HS-27A (cell line): ENCODE measurements at regions not wholly inside any gene's neighbourhood (a gene's known extent, or its start where the extent isn't known, plus 50 kb on each side); places are given as distances from the start of the nearest gene placed in this dataset.
"Not testable (repeated sequence)": the region's sequence is repeated elsewhere in the genome, so short reads cannot be mapped to it uniquely, and the experiment has no call there.

Source experiments
- DNase-seq: peaks from one replicate; pipeline ENCODE4 v3.0.0-alpha.2; 2012; ENCODE audit warnings: low read depth, missing footprints

DNA sequence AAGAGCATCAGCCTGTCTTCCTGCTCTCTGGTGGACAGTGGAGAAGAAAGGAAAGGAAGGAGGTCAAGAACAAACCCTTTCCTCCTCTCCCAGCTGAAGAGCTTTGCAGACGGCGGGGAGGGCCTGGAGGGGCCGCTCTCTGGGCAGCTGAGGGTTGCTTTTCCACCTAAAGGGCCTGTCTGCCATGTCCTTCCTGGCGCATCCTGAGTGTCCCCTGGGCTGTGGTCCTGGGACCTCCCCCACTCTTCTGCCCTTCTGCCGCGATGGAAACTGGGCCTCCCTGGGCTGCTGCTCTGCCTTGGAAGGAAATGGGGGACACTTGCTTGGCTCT lies 107.0 kb downstream of the ETS2 start:
- DNase-seq = no peak

- no peak for DNase-seq
Observed at GRCh38 chr21:38912102-38912629, 106.4 kb downstream of the ETS2 start.

- no peak for DNase-seq
Observed at GRCh38 chr21:38911484-38912101, 105.9 kb downstream of the ETS2 start.

- no peak for DNase-seq
Observed at GRCh38 chr21:38910390-38911067, 104.8 kb downstream of the ETS2 start.

DNA sequence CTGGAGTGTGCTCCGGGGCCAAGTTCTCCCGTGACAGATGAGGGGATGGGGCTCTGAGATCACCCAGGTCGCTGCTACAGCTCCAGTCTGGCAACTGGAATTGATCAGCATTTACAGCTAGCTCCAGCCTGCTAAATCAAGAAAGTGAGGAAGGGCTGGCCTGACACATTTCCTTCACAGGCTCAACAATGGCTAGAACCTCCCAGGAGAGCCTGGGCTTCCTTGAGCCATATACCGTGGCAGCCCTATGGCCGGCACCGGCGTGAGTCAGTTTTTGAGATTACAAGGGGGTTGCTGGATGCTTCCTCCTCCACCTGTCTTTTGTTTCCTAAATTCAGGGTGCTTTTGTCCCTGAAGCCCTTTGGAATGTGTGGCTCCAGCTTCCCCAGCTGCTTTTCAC lies 104.2 kb downstream of the ETS2 start:
- DNase-seq = no peak

GRCh38 chr21:38909109-38909508 lies 103.4 kb downstream of the ETS2 start:
- DNase-seq = no peak

GRCh38 chr21:38908537-38908936 lies 102.8 kb downstream of the ETS2 start:
- DNase-seq = no peak

DNA sequence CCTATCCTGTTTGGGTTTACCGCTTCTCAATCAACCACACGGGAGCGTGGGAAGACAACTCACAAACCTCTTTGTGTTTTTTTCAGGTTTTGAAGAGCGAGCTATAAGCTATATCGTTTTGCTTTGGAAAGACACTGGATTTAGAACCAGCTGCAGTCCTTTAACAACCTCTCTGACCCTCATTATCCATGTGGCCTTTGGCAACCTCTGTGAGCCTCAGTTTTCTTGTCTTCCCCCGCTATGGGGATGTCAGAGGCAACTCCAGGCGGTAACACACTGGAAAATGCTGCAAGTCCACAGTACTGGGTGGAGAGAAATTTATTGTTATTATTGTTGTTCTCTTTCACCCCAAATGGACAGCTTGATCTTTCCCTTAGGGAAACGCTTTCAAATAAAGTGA lies 100.0 kb downstream of the ETS2 start:
- DNase-seq = no peak

DNA sequence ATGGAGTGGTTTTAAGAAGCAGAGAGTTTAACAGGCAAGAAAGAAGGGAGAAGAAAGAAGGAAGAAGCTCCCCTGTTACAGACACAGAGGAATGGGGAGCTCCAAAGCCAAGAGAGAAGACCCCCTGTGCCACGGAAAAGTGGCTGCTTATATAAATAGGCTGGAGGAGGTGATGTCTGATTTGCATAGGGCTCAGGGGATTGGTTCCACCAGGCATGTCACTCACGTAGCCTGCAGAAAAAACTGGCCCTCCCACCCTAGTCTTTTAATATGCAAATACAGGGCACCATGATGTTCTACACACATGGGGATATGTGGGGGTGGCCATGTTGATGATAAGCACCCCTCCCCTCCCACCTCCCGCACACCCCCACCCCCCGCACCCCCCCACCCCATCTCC lies 99.6 kb downstream of the ETS2 start:
- no peak for DNase-seq

- DNase-seq = no peak
Observed at GRCh38 chr21:38903690-38904139, 98.0 kb downstream of the ETS2 start.

DNA sequence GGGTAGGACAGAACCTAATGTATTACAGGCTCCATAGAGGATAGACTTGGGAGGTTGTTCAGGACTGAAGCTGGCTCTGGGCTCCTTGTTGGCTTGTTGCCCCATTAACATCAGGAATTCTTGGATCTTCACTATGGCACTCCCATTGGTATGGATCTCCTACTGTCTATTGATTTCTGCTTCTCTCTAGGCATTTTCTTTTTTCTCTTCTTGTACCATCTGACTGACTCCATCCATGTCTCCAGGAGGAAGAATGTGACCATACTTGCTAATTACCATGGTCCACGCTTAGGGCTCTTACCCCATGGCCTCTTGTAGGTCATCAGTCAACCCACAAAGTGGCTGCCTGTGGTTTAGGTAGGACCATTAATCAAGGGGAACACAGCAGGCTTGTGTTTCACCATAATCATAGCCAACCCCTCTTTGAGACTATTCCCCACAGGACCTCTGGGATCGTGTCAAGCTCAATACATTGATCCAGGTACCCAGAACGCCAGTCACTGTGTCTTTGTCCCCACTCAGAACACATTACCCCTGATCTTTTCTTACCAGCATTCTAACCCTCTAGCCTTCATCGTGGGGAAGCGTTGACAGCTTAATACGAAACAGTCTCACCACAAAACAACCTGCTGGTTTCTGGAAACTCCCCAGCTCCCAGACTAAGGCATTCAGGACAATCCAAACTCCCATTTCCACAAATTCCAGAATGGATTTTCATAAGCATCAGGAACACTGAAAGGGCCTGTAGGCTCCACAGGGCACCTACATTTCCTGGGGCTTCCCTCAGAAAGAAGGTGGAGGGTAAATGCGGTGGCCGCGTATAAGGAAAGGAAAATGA lies 97.1 kb downstream of the ETS2 start:
- DNase-seq = no peak

DNA sequence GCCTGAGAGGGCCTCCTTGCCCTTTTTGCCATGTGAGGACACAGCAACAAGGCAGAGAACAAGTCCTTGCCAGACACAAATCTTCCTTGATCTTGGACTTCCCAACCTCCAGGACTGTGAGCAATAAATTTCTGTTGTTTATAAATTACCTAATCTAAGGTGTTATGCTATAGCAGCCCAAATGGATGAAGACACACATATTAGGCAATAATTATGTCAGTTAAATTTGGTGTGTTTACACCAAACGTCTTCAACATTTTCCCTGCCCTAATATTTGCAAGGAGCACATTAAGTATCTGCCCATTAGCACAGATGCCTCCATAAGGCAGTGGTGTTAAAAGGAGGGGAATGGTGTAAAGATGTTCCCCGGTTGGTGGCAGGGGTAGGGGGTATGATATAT lies 94.8 kb downstream of the ETS2 start:
- no peak for DNase-seq

GRCh38 chr21:38899985-38900384 lies 94.3 kb downstream of the ETS2 start:
- not testable (repeated sequence) for DNase-seq

DNA sequence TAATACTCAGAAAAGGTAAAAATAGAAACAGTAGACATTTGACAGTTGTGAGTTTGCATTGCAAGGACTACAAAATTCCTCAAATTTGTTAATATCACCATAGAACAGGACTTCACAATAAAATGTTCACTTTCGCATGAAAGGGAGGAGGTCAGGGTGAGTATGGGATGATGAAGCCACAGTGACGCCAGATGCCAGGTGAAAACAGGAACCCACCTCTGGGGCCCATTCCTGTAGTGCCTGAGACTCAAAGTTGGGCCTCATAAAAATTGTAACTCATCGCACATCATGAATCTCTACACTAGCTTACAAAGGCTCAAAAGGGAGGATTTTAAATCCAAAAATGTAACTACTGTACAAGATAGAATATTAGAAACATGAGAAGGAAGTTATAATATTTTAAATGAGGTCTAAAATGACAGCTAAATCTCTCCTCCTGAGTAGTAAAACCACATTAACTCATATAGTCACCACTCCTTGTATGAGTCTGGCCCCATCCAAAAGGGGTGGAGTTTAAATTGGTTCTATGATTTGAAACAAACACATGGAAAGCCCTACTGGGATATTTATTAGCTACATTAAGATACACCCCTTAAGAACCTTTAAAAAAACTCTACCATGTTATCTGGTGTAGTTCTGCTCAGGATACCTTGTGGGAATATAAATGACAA lies 93.7 kb downstream of the ETS2 start:
- no peak for DNase-seq

GRCh38 chr21:38898422-38899096 lies 92.8 kb downstream of the ETS2 start:
- DNase-seq = no peak

GRCh38 chr21:38897532-38898421 lies 92.0 kb downstream of the ETS2 start:
- DNase-seq = no peak

DNA sequence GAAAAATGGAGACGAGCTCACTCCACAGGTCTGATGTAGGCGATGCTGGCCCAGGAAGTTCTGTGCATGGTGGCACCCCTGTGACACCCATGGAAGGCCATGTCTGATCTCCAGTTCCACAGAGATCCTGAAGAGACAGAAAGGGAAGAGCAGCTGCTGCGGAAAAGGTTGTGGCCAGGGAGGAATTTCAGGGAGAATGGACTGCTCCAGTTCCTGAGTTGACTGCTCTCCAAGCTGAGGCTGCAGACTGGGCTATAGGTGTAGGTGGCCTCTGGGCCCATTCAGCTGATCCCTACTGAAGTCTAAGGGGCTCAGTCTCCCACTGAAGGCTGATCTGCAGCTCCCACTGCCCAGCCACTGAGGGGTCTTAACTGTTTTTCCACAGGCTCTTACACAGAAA lies 89.2 kb downstream of the ETS2 start:
- DNase-seq = no peak

- no peak for DNase-seq
Observed at GRCh38 chr21:38888991-38889561, 83.3 kb downstream of the ETS2 start.

GRCh38 chr21:38887749-38888148 lies 82.0 kb downstream of the ETS2 start:
- DNase-seq = no peak

- DNase-seq = no peak
Observed at GRCh38 chr21:38887062-38887686, 81.4 kb downstream of the ETS2 start.
